Large intestine (tissue), 3 donors: ENCODE measurements at regions not wholly inside any gene's neighbourhood (a gene's known extent, or its start where the extent isn't known, plus 50 kb on each side); places are given as distances from the start of the nearest gene placed in this dataset.

ENCODE experiments used
- DNase-seq, 2 donors: peaks; one replicate each; pipeline versions ENCODE4 v3.0.0 to v3.0.0-alpha.2; 2013
- H3K27ac ChIP-seq: one replicate; pipeline ENCODE4 v1.5.1; 2013; ENCODE audit warnings: low read length
- H3K27me3 ChIP-seq: 2 replicates; pipeline ENCODE4 v1.6.1; 2013; ENCODE audit warnings: low read length; ENCODE audit not compliant: control insufficient read depth, insufficient read depth
- H3K36me3 ChIP-seq: 2 replicates; pipeline ENCODE4 v1.6.1; 2013; ENCODE audit warnings: low read length; ENCODE audit not compliant: control insufficient read depth, insufficient read depth
- H3K4me1 ChIP-seq: one replicate; pipeline ENCODE4 v1.6.1; 2013; ENCODE audit warnings: low read length; ENCODE audit not compliant: control insufficient read depth, insufficient read depth
- H3K4me3 ChIP-seq: one replicate; pipeline ENCODE4 v1.5.1; 2013; ENCODE audit warnings: low read length
- H3K9me3 ChIP-seq: one replicate; pipeline ENCODE4 v1.6.1; 2013; ENCODE audit warnings: mild to moderate bottlenecking, low read depth, low read length, moderate library complexity; ENCODE audit not compliant: control insufficient read depth
- WGBS: methylation state at CpG from one replicate; pipeline ENCODE4 v1.1.5; 2013; ENCODE audit warnings: low lambda C conversion rate; ENCODE audit not compliant: insufficient coverage; 5-methylcytosine and 5-hydroxymethylcytosine counted together

DNA sequence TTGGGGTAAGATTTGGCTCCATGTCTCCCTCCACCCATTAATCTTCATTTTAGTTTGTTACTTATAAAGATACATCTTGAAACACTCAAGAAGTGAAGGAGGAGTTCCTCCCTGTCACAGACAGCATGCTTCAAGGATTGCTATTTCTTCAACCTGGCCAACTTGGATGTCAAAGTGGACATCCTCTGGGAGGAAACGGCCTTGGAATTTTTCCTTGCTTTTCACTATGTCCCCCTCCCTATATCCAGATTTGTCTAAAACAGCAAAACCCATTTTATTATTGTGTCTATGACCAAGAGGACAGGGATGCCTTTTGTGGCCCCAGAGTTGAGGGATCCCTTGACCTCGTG is 242.9 kb downstream of the LPIN1 start:
- no peaks in the 10 kb centered on the region for H3K4me1 ChIP-seq
- H3K4me3 ChIP-seq = no peak overlapping the region
- WGBS = no CpG with 5 or more reads among the region's 2 CpGs
- DNase-seq = no peak
- H3K36me3 ChIP-seq = no peaks in the 10 kb centered on the region
- no peak overlapping the region for H3K27ac ChIP-seq
- no peaks in the 10 kb centered on the region for H3K9me3 ChIP-seq
- H3K27me3 ChIP-seq = no peaks in the 10 kb centered on the region

DNA sequence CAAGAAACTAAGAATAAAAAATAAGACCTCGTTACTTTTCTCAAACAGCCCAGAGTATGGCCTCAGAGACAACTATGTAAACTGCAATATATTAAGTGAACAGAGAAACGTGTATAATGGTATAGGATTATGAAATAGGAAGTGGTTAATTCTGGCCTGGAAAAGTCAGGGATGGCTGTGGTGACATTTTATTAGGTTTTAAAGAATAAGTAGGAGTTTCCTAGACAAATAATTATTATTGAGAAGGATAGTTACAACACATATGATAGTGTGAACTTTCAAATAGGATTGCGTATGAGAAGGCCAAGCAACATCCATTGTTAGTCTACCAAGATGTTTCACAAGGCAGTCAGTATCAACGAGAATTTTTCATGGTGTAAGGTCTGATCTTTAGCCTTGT is 244.1 kb downstream of the LPIN1 start:
- H3K9me3 ChIP-seq = no peaks in the 10 kb centered on the region
- H3K4me3 ChIP-seq = no peak overlapping the region
- 100% methylated on average over 1 of the region's 4 CpGs for WGBS

DNA sequence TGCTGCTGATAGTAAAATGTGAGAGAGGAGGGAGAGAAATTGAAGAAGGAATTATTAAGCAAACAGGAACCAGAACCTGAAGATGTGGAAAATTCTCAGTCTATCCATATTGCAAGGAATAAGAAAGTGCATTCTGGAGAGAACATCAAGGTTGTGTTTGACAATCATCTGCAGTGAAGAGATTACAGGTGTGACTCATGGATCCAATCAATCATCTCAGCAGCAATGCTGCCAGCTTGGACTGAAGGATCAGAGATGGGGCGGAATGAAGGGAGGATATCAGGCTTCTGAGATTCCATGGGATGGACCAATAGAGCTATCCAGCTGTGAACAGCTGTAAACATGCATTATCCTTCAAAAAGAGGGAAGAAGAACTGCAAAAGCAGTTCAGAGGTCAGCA is 247.3 kb downstream of the LPIN1 start:
- no CpG with 5 or more reads among the region's 1 CpG for WGBS
- Histone ChIP-seq H3K27me3 (no peaks in the 10 kb centered on the region), H3K4me1 (no peaks in the 10 kb centered on the region), H3K4me3 (no peak overlapping the region), H3K36me3 (no peaks in the 10 kb centered on the region), H3K27ac (no peak overlapping the region), H3K9me3 (no peaks in the 10 kb centered on the region)
- DNase-seq = no peak

More for the DNA sequence above, 244.1 kb downstream of the LPIN1 start:
- no peaks in the 10 kb centered on the region for H3K4me1 ChIP-seq
- DNase-seq = no peak
- H3K36me3 ChIP-seq = no peaks in the 10 kb centered on the region
- H3K27ac ChIP-seq = no peak overlapping the region
- H3K27me3 ChIP-seq = no peaks in the 10 kb centered on the region

DNA sequence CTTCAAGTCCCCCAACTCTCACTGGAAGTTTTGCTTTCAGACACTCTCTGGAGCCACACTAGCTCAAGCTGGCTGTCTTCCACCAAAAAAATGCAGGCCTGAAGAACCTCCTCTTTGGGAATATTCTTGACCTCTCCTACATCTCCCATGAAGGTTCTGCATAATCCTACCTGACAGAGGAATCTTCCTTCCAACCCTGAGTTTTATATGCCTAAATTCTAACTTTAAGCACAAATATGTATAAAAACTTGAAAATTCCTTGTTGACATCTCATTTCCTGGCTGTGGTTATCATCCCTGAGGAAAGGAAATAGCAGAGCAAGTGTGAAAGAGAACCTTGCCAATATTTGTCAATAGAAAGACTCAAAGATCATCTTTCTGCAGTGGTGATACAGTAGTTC is 249.0 kb downstream of the LPIN1 start:
- Histone ChIP-seq H3K4me1 (no peaks in the 10 kb centered on the region), H3K27me3 (no peaks in the 10 kb centered on the region), H3K27ac (no peak overlapping the region), H3K9me3 (no peaks in the 10 kb centered on the region), H3K36me3 (no peaks in the 10 kb centered on the region), H3K4me3 (no peak overlapping the region)
- no peak for DNase-seq

DNA sequence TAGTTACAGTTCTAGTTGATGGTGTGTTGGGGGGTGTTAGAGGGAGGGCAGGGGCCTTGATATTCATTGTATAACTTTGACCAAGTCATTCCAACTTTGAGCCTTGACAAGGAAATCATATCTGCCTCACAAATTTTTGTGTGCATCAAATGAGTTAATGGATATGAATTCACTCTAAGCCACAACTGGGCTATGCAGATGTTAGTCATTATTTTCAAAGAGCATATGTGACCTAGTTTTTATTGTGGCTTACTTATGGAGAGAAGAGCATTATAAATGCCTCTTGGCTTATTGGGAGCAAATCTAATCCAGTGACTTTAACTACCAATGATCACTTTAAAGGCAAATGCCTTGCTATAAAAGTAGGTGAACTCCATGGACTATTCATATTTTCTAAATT is 250.2 kb downstream of the LPIN1 start:
- DNase-seq = no peak
- Histone ChIP-seq H3K27me3 (no peaks in the 10 kb centered on the region), H3K4me3 (no peak overlapping the region), H3K4me1 (no peaks in the 10 kb centered on the region), H3K9me3 (no peaks in the 10 kb centered on the region), H3K27ac (no peak overlapping the region), H3K36me3 (no peaks in the 10 kb centered on the region)

DNA sequence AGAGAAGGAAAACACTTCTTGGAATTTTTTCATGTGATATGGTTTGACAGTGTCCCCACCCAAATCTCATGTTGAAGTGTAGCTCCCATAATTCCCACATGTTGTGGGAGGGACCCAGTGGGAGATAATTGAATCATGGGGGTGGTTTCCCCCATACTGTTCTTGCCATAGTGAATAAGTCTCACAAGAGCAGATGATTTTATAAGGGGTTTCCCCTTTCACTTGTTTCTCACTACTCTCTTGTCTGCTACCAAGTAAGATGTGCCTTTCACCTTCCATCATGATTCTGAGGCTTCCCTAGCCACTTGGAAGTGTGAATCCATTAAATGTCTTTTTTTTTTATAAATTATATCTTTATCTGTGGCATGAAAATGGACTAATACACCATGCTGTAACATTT is 250.7 kb downstream of the LPIN1 start:
- Histone ChIP-seq H3K4me1 (no peaks in the 10 kb centered on the region), H3K27me3 (no peaks in the 10 kb centered on the region), H3K27ac (no peak overlapping the region), H3K36me3 (no peaks in the 10 kb centered on the region), H3K9me3 (no peaks in the 10 kb centered on the region), H3K4me3 (no peak overlapping the region)
- DNase-seq = no peak

DNA sequence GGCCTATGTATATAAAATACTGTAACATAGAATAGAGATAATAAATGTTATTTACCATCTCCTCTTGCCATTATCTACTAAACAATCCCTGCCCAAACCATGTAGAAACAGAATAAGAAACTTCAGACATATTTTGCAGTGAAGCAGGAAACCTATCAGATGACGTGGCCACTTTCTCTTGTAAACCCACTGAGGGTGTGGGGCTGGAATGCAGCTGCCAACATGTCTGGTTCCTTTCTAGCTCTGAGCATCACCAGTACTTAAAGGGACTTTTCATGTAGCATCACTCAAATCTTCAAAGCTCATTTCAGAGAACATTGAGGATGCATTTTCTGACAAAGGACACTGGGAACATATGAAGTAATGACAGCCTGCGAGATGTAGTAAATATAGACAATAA is 251.8 kb downstream of the LPIN1 start:
- WGBS = 67% methylated on average over 1 of the region's 2 CpGs
- Histone ChIP-seq H3K4me1 (no peaks in the 10 kb centered on the region), H3K9me3 (no peaks in the 10 kb centered on the region), H3K36me3 (no peaks in the 10 kb centered on the region), H3K4me3 (no peak overlapping the region), H3K27me3 (no peaks in the 10 kb centered on the region), H3K27ac (no peak overlapping the region)
- DNase-seq = no peak

DNA sequence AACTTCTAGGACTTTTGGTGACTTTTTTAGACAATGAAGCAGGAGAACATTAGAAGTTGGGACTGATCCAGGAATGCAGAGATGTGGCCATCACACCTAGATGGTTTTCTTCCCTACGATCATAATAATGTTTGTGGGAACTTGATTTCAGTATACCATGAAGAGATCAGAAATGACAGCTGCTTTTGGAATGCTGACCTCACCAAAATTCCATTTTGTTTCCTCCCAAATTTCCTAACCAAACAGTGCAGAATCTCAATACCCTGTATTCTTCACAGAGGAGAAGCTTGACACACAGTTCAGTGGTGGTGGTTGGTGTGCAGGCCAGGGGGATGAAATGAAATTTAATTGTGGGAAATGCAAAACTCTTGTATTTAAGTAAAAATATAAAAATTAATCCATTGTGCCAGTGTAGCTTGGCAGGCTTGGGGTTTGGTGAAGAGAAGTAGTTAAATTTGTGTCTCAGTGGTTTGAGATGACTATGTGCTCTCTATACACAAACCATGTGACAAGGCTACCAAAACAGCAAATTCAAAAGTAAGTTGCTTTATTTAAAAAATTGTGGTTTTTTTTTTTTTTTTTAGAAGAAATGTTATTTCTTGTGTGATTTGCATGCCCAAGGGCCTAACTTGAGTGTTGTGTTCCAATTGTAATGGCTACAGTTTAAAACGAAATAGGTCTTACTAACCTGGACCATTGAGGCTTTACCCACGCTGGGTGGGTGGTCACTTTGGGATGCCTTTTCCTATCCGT is 252.4 kb downstream of the LPIN1 start:
- no peak overlapping the region for H3K27ac ChIP-seq
- H3K9me3 ChIP-seq = no peaks in the 10 kb centered on the region
- no peaks in the 10 kb centered on the region for H3K36me3 ChIP-seq
- no peak overlapping the region for H3K4me3 ChIP-seq
- no CpG with 5 or more reads among the region's 4 CpGs for WGBS
- DNase-seq = no peak
- H3K4me1 ChIP-seq = no peaks in the 10 kb centered on the region
- no peaks in the 10 kb centered on the region for H3K27me3 ChIP-seq

DNA sequence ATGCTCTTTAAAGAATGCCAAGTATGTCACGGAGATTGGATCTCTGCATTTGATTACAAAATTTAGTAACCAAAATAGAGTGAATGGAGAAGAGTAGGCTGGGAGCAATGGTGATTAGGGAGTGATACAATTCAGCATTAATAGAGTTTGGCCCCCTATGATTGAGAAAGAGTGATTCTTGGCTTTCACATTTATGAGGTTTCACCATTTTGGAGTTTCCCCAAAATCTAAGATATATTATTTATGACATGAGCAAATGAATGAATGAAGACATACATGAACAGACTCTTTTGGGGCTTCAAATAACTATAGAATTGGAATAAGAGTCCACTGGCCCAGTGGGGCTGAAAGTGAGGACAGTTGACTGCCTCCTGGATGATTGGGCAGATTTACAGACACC is 255.2 kb downstream of the LPIN1 start:
- Histone ChIP-seq H3K36me3 (no peaks in the 10 kb centered on the region), H3K4me1 (no peaks in the 10 kb centered on the region), H3K27ac (no peak overlapping the region), H3K4me3 (no peak overlapping the region), H3K9me3 (no peaks in the 10 kb centered on the region), H3K27me3 (no peaks in the 10 kb centered on the region)
- no CpG with 5 or more reads among the region's 1 CpG for WGBS
- DNase-seq = no peak

DNA sequence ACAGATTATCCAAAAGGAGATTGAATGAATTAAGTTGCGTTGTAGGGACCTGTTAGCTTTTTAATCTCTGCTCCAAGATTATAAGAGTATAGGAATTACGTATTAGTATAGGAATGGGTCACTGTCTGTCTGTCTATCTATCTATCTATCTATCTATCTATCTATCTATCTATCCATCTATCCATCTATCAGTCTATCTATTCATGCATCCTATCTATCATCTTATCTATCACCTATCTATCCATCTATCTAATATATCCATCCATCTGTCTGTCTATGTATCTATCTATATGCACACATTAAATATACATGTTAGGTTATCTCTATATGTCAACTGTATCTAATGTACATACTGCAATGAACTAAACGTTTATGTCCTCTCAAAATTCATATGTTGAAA is 255.8 kb downstream of the LPIN1 start:
- Histone ChIP-seq H3K36me3 (no peaks in the 10 kb centered on the region), H3K27ac (no peak overlapping the region), H3K4me3 (no peak overlapping the region), H3K4me1 (no peaks in the 10 kb centered on the region), H3K9me3 (no peaks in the 10 kb centered on the region), H3K27me3 (no peaks in the 10 kb centered on the region)
- 62% methylated on average over 2 of the region's 3 CpGs for WGBS
- DNase-seq = no peak

DNA sequence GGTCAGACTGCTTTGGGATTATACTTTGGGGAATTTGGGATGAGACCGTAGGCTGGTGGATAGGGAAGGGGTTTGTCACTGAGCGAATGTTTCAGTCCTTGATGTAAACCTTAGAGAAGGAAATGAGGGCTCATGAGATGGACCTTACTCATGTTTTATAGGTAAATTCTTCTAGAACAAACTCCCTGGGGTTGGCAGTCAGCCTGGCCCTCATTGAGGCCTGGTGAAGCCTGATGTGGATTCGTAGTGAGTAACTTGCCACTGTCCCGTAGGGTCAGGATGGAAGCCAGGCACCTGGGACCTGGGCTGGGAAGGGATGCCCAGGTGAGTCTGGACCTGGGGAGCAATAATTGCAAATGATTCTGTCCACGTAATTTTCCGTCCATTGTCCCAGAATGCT is 258.3 kb downstream of the LPIN1 start:
- Histone ChIP-seq H3K9me3 (no peaks in the 10 kb centered on the region), H3K36me3 (no peaks in the 10 kb centered on the region), H3K4me3 (no peak overlapping the region), H3K27me3 (no peaks in the 10 kb centered on the region), H3K4me1 (no peaks in the 10 kb centered on the region), H3K27ac (no peak overlapping the region)
- DNase-seq = no peak
- 100% methylated on average over 1 of the region's 6 CpGs for WGBS
